ENCODE measurements at regions not wholly inside any gene's neighbourhood (a gene's known extent, or its start where the extent isn't known, plus 50 kb on each side); places are given as distances from the start of the nearest gene placed in this dataset.

DNA sequence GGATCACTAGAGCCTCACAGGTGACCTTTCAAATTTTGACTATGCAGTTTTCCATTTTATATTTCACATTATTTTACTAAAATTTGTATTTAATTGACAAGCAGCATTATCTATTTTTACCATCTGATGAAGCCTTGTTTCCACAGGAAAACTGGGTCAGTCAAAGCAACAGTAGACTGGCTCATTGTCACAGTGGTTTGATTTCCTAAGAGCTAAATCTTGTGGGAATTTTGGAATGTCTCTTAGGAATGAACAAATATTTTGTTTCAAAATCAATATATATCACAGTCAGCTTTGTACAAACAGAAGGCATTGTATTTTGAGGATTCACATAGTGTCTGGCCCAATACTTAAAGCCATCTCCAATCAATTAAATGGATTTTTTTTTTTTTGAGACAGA, 152.6 kb upstream of the RNPC3 start:
- TF ChIP-seq CTCF (conservative IDR thresholded peaks at IDR 0.05) (no peak), ZFX (IDR thresholded peaks at IDR 0.05) (no peak)
- H3K27ac ChIP-seq: no peak overlapping the region

- TF ChIP-seq ZFX (IDR thresholded peaks at IDR 0.05) (no peak), CTCF (conservative IDR thresholded peaks at IDR 0.05) (no peak)
- no peak overlapping the region for H3K27ac ChIP-seq
Measured at GRCh38 chr1:103371234-103371633, 154.3 kb upstream of the RNPC3 start.

DNA sequence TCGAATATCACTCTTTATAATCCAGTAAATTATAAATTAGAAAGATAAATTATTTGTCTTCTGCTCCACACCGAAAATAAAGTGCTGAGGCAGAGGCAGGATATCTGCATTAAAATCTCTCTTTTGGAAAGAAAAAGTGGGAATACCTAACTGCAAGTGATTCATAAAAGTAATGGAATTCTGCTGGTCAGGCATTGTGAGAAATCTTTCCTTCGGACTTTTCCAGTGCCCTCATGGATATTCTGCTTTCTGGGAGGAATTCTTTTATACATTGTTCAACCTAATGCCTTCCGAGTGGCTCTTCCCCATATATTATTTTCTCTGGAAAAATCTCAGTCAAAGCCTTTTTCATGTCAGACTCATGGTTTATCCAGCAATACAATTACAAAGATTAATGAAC, 158.3 kb upstream of the RNPC3 start:
- no peak overlapping the region for H3K27ac ChIP-seq
- TF ChIP-seq ZFX (IDR thresholded peaks at IDR 0.05): no peak
- no peak for TF ChIP-seq CTCF (conservative IDR thresholded peaks at IDR 0.05)

- no peak overlapping the region for H3K27ac ChIP-seq
- TF ChIP-seq CTCF (conservative IDR thresholded peaks at IDR 0.05) (no peak), ZFX (IDR thresholded peaks at IDR 0.05) (no peak)
Measured at GRCh38 chr1:103365860-103366569, 159.5 kb upstream of the RNPC3 start.

DNA sequence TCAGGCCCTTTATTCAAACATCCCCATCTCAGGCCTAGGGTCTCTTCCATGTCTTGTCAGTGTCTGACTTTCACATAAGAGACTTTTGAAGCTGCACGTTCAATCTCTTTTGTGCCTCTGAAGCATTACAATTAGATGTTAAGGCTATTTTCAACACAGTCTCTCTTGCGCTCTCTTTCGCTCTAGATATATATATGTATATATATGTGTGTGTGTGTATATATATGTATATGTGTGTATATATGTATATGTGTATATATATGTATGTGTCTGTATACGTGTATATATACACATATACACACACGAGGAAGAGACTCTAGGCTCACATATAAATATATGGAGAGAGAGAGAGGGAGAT, 162.5 kb upstream of the RNPC3 start:
- H3K27ac ChIP-seq: no peak overlapping the region
- no peak for TF ChIP-seq CTCF (conservative IDR thresholded peaks at IDR 0.05)
- TF ChIP-seq ZFX (IDR thresholded peaks at IDR 0.05): no peak

DNA sequence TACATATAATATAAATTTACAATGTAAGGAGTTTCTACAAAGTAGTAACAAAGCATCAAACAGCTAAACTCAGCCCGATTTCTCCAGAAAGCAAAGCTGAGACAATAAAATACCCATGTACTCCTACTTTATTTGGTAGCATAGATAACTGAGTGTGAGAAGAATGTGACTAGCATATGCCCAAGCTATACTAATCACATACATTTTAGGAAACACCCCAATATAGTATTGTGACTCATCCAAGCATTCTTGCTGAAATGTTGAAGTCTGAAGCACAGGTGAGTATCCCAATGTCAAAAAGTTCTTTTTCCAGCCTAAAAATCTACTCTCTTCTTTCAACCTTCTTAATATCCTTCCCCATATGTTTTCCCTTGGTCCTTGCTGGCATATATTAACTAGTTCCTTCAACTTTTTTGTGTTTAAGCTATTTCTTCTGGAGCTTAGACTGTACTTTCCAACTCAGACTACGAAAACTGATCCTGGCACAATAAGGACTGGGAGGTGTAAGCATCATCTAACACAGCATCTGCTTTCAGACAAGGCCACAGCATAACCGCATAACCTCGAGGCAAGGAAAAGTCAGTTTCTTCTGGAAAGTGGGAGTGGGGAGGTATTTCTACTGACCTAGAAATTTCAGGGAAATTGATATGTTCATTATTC, 163.0 kb upstream of the RNPC3 start:
- no peak overlapping the region for H3K27ac ChIP-seq
- TF ChIP-seq CTCF (conservative IDR thresholded peaks at IDR 0.05) (no peak), ZFX (IDR thresholded peaks at IDR 0.05) (no peak)

DNA sequence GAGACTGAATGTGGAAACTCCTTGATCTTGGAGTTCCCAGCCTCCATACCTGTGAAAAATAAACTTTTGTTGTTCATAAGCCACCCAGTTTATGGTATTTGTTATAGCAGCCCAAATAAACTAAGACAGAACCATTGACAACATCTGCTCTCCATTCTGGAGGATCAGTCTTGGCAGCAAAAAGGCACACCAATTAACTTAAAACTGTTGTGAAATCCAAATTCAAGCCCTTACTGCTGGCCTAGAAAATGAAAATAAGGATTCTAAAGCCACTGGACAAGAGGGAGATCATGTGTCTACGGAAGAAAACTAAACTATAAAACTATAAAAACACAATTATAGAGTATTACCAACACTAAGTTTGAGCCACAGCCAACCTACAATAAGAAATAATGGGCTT, 172.1 kb upstream of the RNPC3 start:
- TF ChIP-seq CTCF (conservative IDR thresholded peaks at IDR 0.05): no peak
- TF ChIP-seq ZFX (IDR thresholded peaks at IDR 0.05): no peak
- H3K27ac ChIP-seq: no peak overlapping the region

Measured in C4-2B (cell line).